RWPE2 (cell line): ENCODE measurements at regions not wholly inside any gene's neighbourhood (a gene's known extent, or its start where the extent isn't known, plus 50 kb on each side); places are given as distances from the start of the nearest gene placed in this dataset.
"Not testable (repeated sequence)": the region's sequence is repeated elsewhere in the genome, so short reads cannot be mapped to it uniquely, and the experiment has no call there.

Experiments used
- ATAC-seq: fragments of 200-7000 bp; cut with Tn5 transposase; 3 replicates; pipeline ENCODE4 v1.9.1; 2021; ENCODE audit warnings: low read depth
- DNase-seq: peaks from one replicate; pipeline ENCODE4 v3.0.0-alpha.2; 2020; ENCODE audit warnings: low spot score
- H3K27ac ChIP-seq: fragments of 450-650 bp; 2 replicates; pipeline ENCODE4 v1.5.1; 2017; ENCODE audit warnings: mild to moderate bottlenecking; ENCODE audit not compliant: poor library complexity, severe bottlenecking
- H3K27me3 ChIP-seq: fragments of 250-450 bp; sonication (Bioruptor Pico); 2 replicates; pipeline ENCODE4 v1.5.1; 2021; ENCODE audit warnings: mild to moderate bottlenecking, moderate library complexity; ENCODE audit not compliant: insufficient read depth, poor library complexity, severe bottlenecking
- H3K36me3 ChIP-seq: fragments of 250-450 bp; sonication (Bioruptor Pico); 2 replicates; pipeline ENCODE4 v1.5.1; 2020; ENCODE audit warnings: low read depth, mild to moderate bottlenecking, moderate library complexity
- H3K4me1 ChIP-seq: fragments of 250-450 bp; sonication (Bioruptor Pico); 2 replicates; pipeline ENCODE4 v1.5.1; 2021; ENCODE audit warnings: mild to moderate bottlenecking, moderate library complexity; ENCODE audit not compliant: insufficient read depth, poor library complexity, severe bottlenecking
- H3K4me3 ChIP-seq: fragments of 250-450 bp; sonication (Bioruptor Pico); 2 replicates; pipeline ENCODE4 v1.5.1; 2021; ENCODE audit warnings: mild to moderate bottlenecking, moderate library complexity; ENCODE audit not compliant: severe bottlenecking
- H3K9me3 ChIP-seq: fragments of 250-450 bp; sonication (Bioruptor Pico); 2 replicates; pipeline ENCODE4 v1.5.1; 2021; ENCODE audit warnings: mild to moderate bottlenecking, moderate library complexity; ENCODE audit not compliant: severe bottlenecking
- TF ChIP-seq, protein P1 (sequence below): fragments of 450-650 bp; IDR thresholded peaks from one replicate; pipeline ENCODE4 v1.5.1; 2017; ENCODE audit warnings: mild to moderate bottlenecking, moderate library complexity; ENCODE audit not compliant: poor library complexity, severe bottlenecking

DNA sequence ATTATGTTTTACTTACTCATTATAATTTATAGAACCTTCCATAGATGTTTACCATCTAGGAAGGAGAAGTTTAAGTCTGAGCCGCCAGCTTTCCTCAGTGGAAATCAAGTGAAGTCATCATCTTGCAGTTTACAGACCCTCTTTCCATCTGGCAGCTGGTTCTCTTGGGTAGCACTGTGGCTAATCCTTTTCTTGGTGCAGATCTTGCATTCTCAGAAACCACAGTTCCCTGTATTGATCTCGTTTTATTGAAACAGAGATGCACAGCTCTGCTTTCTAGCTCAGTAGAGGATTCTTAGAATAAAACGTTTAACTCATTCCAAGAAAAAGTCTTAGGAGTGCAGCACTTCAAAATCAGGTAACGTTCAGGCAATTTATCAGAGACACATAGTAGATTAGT is 1154.7 kb downstream of the FOXD4L5 start:
- H3K4me1 ChIP-seq, H3K4me3 ChIP-seq: not testable (repeated sequence)

GRCh38 chr9:64128572-64128971 is 1156.4 kb downstream of the FOXD4L5 start:
- no peak overlapping the region for H3K4me3 ChIP-seq
- TF ChIP-seq, protein P1, sequence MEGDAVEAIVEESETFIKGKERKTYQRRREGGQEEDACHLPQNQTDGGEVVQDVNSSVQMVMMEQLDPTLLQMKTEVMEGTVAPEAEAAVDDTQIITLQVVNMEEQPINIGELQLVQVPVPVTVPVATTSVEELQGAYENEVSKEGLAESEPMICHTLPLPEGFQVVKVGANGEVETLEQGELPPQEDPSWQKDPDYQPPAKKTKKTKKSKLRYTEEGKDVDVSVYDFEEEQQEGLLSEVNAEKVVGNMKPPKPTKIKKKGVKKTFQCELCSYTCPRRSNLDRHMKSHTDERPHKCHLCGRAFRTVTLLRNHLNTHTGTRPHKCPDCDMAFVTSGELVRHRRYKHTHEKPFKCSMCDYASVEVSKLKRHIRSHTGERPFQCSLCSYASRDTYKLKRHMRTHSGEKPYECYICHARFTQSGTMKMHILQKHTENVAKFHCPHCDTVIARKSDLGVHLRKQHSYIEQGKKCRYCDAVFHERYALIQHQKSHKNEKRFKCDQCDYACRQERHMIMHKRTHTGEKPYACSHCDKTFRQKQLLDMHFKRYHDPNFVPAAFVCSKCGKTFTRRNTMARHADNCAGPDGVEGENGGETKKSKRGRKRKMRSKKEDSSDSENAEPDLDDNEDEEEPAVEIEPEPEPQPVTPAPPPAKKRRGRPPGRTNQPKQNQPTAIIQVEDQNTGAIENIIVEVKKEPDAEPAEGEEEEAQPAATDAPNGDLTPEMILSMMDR: no peak
- H3K36me3 ChIP-seq: no peaks in the 10 kb centered on the region
- DNase-seq (no peak), ATAC-seq (no peak)
- H3K27me3 ChIP-seq: no peaks in the 10 kb centered on the region
- H3K9me3 ChIP-seq: no peaks in the 10 kb centered on the region
- H3K27ac ChIP-seq: no peak overlapping the region
- no peaks in the 10 kb centered on the region for H3K4me1 ChIP-seq

More for the DNA sequence above, 1154.7 kb downstream of the FOXD4L5 start:
- not testable (repeated sequence) for H3K27ac ChIP-seq, DNase-seq, H3K9me3 ChIP-seq, ATAC-seq, H3K27me3 ChIP-seq, H3K36me3 ChIP-seq

- ATAC-seq: not testable (repeated sequence)
Observed at GRCh38 chr9:64121602-64122001, 1163.4 kb downstream of the FOXD4L5 start.

GRCh38 chr9:64117329-64117728 is 1167.7 kb downstream of the FOXD4L5 start:
- H3K4me3 ChIP-seq, H3K36me3 ChIP-seq, H3K27ac ChIP-seq, H3K27me3 ChIP-seq, H3K9me3 ChIP-seq, H3K4me1 ChIP-seq, DNase-seq, ATAC-seq: not testable (repeated sequence)

More at GRCh38 chr9:64121602-64122001, 1163.4 kb downstream of the FOXD4L5 start:
- not testable (repeated sequence) for H3K4me1 ChIP-seq, H3K36me3 ChIP-seq, H3K27me3 ChIP-seq, H3K9me3 ChIP-seq, H3K27ac ChIP-seq, DNase-seq, H3K4me3 ChIP-seq

GRCh38 chr9:64107867-64108266 is 1177.1 kb downstream of the FOXD4L5 start:
- H3K27me3 ChIP-seq, H3K27ac ChIP-seq, ATAC-seq, H3K4me3 ChIP-seq, DNase-seq, H3K9me3 ChIP-seq, H3K36me3 ChIP-seq, H3K4me1 ChIP-seq: not testable (repeated sequence)

DNA sequence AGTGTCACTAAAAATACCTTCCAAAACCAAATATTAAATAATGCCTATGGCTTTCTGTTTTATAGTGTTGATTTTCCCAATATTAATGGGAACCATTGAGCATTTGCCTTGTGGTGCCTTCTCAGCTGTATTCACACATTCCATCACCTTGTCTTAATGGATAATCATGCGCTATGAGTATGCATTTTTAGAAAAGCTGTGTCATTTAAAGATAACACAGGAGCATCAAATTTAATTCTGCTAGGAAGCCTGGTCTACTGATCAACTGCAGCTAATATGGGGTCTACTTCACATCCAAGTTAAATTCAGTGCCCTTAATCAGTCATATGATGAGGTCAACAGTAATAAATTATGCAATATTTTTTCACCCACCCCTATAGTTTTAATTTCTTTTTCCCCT is 1177.8 kb downstream of the FOXD4L5 start:
- H3K27me3 ChIP-seq, H3K36me3 ChIP-seq, ATAC-seq, H3K9me3 ChIP-seq, H3K4me3 ChIP-seq, DNase-seq, H3K27ac ChIP-seq, H3K4me1 ChIP-seq: not testable (repeated sequence)

DNA sequence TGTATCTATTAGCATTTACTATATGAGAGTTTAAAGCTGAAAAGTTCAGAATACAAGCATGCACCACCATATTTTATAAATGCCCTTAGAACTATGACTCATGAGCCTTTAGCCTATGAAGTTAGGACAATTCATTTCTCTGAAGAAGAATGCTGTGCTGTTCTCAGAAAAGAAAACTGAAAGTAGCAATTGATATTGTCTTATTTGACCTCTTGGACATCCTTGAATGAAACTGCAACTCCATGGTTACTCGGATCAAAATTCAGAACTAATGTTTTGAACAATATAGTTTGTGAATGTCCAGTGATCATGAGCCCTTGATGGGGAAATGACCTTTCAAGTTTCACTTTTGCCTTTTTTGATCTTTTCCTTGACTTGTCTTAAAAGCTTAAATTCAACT is 1179.8 kb downstream of the FOXD4L5 start:
- not testable (repeated sequence) for DNase-seq, H3K36me3 ChIP-seq, H3K27ac ChIP-seq, H3K9me3 ChIP-seq, H3K4me3 ChIP-seq, H3K4me1 ChIP-seq, H3K27me3 ChIP-seq, ATAC-seq

- not testable (repeated sequence) for ATAC-seq, H3K9me3 ChIP-seq, H3K36me3 ChIP-seq, H3K27me3 ChIP-seq, DNase-seq, H3K4me1 ChIP-seq, H3K27ac ChIP-seq, H3K4me3 ChIP-seq
Observed at GRCh38 chr9:64101504-64101903, 1183.5 kb downstream of the FOXD4L5 start.

DNA sequence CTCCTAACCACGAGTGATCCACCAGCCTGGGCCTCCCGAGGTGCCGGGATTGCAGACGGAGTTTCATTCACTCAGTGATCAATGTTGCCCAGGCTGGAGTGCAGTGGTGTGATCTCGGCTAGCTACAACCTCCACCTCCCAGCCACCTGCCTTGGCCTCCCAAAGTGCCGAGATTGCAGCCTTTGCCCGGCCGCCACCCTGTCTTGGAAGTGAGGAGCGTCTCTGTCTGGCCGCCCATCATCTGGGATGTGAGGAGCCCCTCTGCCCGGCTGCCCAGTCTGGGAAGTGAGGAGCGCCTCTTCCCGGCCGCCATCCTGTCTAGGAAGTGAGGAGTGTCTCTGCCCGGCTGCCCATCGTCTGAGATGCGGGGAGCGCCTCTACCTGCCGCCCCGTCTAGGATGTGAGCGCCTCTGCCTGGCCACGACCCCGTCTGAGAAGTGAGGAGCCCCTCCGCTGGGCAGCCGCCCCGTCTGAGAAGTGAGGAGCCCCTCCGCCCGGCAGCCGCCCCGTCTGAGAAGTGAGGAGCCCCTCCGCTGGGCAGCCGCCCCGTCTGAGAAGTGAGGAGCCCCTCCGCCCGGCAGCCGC is 1184.3 kb downstream of the FOXD4L5 start:
- ATAC-seq, H3K4me3 ChIP-seq, DNase-seq, H3K9me3 ChIP-seq, H3K27me3 ChIP-seq, H3K36me3 ChIP-seq, H3K27ac ChIP-seq, H3K4me1 ChIP-seq: not testable (repeated sequence)

DNA sequence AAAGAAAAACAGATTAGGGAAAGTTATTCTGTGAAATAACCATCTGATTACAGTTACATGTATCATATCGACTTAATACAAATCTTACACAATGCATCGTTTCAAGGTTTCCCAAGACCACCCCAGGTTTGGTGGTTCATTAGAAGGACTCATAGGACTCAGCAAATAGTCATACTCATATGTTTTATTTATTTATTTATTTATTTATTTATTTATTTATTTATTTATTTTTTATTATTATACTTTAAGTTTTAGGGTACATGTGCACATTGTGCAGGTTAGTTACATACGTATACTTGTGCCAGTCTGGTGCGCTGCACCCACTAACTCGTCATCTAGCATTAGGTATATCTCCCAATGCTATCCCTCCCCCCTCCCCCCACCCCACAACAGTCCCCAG is 1199.0 kb downstream of the FOXD4L5 start:
- not testable (repeated sequence) for H3K4me3 ChIP-seq, H3K27me3 ChIP-seq, DNase-seq, H3K36me3 ChIP-seq, H3K4me1 ChIP-seq, H3K9me3 ChIP-seq, ATAC-seq, H3K27ac ChIP-seq
